Natural killer cell treated with Interleukin-12 subunit alpha and Interleukin-12 subunit beta and Interleukin-15 and Interleukin-18, amount 100 ng/mL, for 72 hours (primary cell): ENCODE measurements at regions not wholly inside any gene's neighbourhood (a gene's known extent, or its start where the extent isn't known, plus 50 kb on each side); places are given as distances from the start of the nearest gene placed in this dataset.

Source experiments
- ATAC-seq, 2 donors: fragments of 150-1000 bp; cut with Tn5 transposase in 1 of 2; sonication (Bioruptor Pico), chemical (Tn5 transposase) in 1 of 2; 2 replicates each; pipeline ENCODE4 v1.10.0; 2021
- DNase-seq: peaks from one replicate; pipeline ENCODE4 v3.0.0; 2022; ENCODE audit warnings: low spot score
- H3K27ac Mint-ChIP-seq, 2 donors: 1 replicate in 1 of 2; 2 replicates in 1 of 2; pipeline ENCODE4 v1.8.0; 2022; ENCODE audit warnings: mixed read lengths in 2 of 2, mild to moderate bottlenecking in 1 of 2, moderate library complexity in 1 of 2
- H3K27me3 Mint-ChIP-seq, 2 donors: 1 replicate in 1 of 2; 2 replicates in 1 of 2; pipeline ENCODE4 v1.8.0; 2022; ENCODE audit warnings: mixed read lengths in 2 of 2
- H3K36me3 Mint-ChIP-seq: one replicate; pipeline ENCODE4 v1.8.0; 2022; ENCODE audit warnings: mixed read lengths
- H3K4me1 Mint-ChIP-seq, 2 donors: 1 replicate in 1 of 2; 2 replicates in 1 of 2; pipeline ENCODE4 v1.8.0; 2022; ENCODE audit warnings: low read depth in 2 of 2, mixed read lengths in 2 of 2, mild to moderate bottlenecking in 1 of 2
- H3K4me3 Mint-ChIP-seq: one replicate; pipeline ENCODE4 v1.8.0; 2022; ENCODE audit warnings: mixed read lengths
- H3K9me3 Mint-ChIP-seq: 2 replicates; pipeline ENCODE4 v1.8.0; 2022; ENCODE audit warnings: mixed read lengths

DNA sequence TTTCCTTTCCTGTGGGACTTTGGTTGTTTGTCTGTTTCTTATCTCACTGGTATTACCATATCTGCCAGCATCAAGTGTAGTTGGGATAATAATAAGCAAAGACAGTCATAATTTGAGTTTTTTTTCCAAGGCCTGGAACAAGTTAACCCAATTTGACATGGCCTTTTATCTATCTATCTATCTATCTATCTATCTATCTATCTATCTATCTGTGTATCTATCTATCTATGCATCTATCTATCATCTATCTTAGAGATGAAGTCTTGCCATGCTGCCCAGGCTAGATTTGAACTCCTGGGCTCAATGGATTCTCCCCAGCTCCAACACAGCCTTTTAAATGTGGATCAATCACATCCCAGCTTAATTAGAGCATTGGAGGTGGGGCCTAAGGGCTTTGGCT lies 174.1 kb upstream of the CSF3R start:
- Mint-ChIP-seq H3K9me3 (no peaks in the 10 kb centered on the region), H3K4me3 (no peak overlapping the region), H3K4me1 (peaks cover 12 to 17% of the 10 kb centered on the region in 2 donors), H3K27me3 (peaks cover 31 to 53% of the 10 kb centered on the region in 2 donors), H3K36me3 (no peaks in the 10 kb centered on the region), H3K27ac (no peak overlapping the region)
- ATAC-seq (no peak), DNase-seq (no peak)

DNA sequence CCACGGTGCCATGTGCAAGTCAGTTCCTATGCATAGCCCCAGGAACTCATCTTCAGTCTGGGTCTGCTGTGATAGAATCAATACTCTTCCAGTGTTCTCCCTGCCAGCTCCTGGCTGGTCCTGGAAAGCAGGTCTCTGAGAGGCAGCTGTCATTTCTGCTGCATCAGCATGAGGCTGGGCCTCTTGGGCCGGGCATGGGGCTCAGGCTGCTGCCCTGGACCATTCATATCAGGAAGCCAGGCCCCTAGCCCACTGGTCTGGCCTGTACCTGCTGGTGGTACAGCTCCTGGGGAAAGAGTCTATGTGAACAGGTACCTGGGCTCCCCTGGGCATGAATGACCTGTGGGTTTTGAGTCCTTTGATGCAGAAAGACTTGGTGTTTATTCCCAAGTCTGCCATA lies 173.6 kb upstream of the CSF3R start:
- ATAC-seq, result no peak
- no peak overlapping the region for H3K4me3 Mint-ChIP-seq
- no peak for DNase-seq
- no peak overlapping the region for H3K27ac Mint-ChIP-seq
- H3K9me3 Mint-ChIP-seq, result no peaks in the 10 kb centered on the region
- H3K4me1 Mint-ChIP-seq, result peaks cover 14 to 18% of the 10 kb centered on the region in 2 donors
- H3K27me3 Mint-ChIP-seq, result peaks cover 34 to 54% of the 10 kb centered on the region in 2 donors
- no peaks in the 10 kb centered on the region for H3K36me3 Mint-ChIP-seq

GRCh38 chr1:36654586-36654985 lies 171.9 kb upstream of the CSF3R start:
- Mint-ChIP-seq H3K27ac (no peak overlapping the region), H3K27me3 (peaks cover 34 to 52% of the 10 kb centered on the region in 2 donors), H3K4me3 (no peak overlapping the region), H3K36me3 (no peaks in the 10 kb centered on the region), H3K9me3 (no peaks in the 10 kb centered on the region), H3K4me1 (peaks cover 23 to 25% of the 10 kb centered on the region in 2 donors)
- no peak for ATAC-seq
- no peak for DNase-seq

DNA sequence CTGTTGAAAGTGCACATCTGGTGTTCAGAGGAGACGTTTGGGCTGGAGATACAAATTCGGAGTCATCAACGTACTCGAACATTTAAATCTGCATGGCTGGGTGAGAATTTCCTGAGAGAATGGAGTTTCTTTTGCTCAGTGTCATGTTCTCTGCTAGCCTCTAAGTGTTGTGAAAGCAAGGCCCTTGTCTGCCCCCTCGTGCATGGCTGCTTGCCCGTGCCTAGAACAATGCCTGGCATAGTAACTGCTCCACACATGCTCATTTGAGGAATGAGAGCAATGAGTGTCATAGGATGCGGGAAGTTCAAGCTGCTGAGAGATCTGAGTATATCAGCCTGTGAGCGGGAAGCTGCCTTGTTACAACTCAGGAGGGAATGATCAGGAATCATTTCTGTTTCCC lies 171.1 kb upstream of the CSF3R start:
- Mint-ChIP-seq H3K9me3 (no peaks in the 10 kb centered on the region), H3K36me3 (no peaks in the 10 kb centered on the region), H3K4me3 (no peak overlapping the region), H3K27ac (no peak overlapping the region), H3K27me3 (peaks cover 31 to 45% of the 10 kb centered on the region in 2 donors), H3K4me1 (peaks cover 23 to 25% of the 10 kb centered on the region in 2 donors)
- no peak for ATAC-seq
- DNase-seq, result no peak

- Mint-ChIP-seq H3K4me3 (no peak overlapping the region), H3K36me3 (no peaks in the 10 kb centered on the region), H3K27me3 (peaks cover 38 to 50% of the 10 kb centered on the region in 2 donors), H3K4me1 (peaks cover 23 to 25% of the 10 kb centered on the region in 2 donors), H3K27ac (no peak overlapping the region), H3K9me3 (no peaks in the 10 kb centered on the region)
- ATAC-seq, result peak in 1 of 2 donors; percentile 34
- no peak for DNase-seq
Measured at GRCh38 chr1:36652586-36652985, 169.9 kb upstream of the CSF3R start.

DNA sequence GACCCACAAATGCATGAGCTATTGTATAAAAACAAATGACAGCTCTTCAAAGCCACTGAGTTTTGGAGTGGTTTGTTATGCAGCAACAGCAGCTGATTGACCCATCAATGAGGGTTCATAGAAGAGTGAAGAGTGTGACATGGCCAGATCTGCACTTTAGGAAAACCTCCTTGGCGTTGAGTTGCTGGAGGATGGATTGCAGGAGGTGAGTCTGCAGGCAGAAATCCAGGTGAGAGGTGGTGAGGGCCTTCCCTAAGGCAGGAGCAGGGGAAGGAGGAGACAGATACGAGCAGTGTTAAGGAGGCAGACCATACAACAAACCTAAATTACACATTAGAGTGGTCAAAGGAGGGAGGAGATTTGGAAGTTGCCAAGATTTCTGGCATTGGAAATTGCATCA lies 169.3 kb upstream of the CSF3R start:
- Mint-ChIP-seq H3K27me3 (peaks cover 38 to 48% of the 10 kb centered on the region in 2 donors), H3K36me3 (no peaks in the 10 kb centered on the region), H3K4me3 (no peak overlapping the region), H3K27ac (no peak overlapping the region), H3K4me1 (peaks cover 20 to 21% of the 10 kb centered on the region in 2 donors), H3K9me3 (no peaks in the 10 kb centered on the region)
- DNase-seq (no peak), ATAC-seq (no peak)

DNA sequence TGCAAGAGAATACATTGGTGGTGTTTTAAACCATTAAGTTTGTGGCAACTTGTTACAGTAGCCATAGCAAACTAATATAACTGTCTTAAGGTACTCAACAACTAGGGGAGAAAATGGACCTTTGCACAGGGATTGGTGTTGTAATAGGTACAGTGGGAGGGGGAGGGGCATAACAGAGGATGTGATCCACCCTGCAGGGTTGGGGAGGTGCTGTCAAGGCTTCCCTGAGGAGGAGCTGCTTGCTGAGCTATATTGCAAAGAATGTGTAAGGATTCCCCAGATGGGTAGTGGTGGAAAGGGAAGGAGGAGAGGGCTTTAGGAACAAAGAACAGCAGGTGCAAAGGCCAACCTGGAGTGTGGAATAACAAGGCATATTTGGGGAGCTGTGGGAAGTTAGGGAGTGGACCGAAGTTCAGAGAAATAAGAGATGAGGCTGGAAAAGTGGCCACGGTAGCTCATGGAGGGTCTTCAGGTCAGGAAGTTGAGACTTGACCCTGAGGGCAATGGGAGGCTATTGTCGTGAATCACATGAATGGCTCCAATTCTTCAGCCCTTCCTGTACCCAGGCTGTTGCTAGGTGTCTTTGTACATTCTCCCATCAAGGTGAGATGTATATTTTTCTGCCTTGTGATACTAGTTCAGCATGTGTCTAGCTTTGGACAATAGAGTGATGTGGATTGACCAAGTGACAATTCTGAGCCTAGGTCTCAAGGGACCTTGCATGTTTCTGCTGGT lies 168.6 kb upstream of the CSF3R start:
- H3K4me1 Mint-ChIP-seq, result peaks cover 18 to 20% of the 10 kb centered on the region in 2 donors
- H3K27me3 Mint-ChIP-seq, result peaks cover 38 to 44% of the 10 kb centered on the region in 2 donors
- H3K9me3 Mint-ChIP-seq, result no peaks in the 10 kb centered on the region
- ATAC-seq (no peak), DNase-seq (no peak)
- H3K27ac Mint-ChIP-seq, result no peak overlapping the region
- H3K36me3 Mint-ChIP-seq, result no peaks in the 10 kb centered on the region
- H3K4me3 Mint-ChIP-seq, result no peak overlapping the region

DNA sequence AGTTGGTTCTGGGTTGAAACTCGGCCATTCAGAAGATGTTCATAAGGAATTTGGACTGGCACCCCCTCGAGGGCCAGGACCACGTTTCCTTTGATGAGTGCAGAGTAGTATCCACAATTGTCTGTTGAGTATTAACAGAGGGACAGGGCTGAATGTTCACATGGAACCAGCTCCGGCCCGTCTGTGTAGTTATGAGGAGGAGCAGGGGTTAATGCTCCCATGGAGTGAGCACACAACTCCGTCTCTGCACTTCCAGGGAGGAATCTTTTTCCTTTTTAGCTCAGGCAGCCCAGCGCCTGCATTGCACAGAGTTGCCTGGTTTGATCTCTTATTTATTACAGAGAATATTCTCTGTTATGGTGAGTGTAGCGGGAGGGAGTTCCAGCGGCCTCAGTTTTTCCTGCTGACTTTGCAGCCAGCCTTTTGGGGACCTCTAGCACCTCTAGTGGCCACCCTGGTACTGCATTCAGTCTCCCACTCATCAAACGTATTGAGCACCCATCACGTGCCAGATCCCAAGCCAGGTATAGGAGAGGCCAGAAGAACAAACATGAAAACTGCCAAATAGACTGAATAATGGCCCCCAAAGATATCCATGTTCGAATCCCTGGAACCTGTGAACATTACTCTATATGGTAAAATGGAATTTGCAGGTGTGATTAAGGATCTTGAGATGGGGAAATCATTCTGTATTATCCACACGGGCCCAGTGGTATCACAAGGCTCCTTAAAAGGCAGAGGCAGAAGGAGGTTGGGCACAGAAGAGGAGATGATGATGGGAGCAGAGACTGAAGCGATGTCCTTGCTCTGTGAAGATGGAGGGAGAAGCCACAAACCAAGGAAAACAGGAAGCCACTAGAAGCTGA lies 167.7 kb upstream of the CSF3R start:
- Mint-ChIP-seq H3K36me3 (no peaks in the 10 kb centered on the region), H3K4me3 (no peak overlapping the region), H3K27ac (no peak overlapping the region), H3K4me1 (peaks cover 18 to 20% of the 10 kb centered on the region in 2 donors), H3K27me3 (peaks cover 37 to 44% of the 10 kb centered on the region in 2 donors), H3K9me3 (no peaks in the 10 kb centered on the region)
- peak in 1 of 2 donors; percentile 65 for ATAC-seq
- no peak for DNase-seq

DNA sequence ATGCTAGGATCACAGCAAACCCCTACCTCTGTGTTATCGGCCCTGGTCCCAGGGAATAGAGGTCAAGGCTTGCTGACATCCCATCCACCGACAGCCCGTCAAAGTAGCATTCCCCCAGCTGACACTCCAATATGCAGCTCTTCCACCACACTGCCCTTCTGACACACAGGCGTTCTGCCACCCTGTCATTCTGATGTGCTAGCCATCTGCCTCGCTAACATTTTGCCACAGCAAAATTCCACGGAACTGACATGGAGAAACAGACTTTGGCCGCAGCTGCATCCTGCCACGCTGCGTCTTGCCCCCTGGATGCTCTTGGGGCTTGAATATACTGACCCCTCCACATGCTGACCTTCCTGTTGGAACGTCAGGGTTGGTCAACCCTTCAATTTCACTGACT lies 163.2 kb upstream of the CSF3R start:
- H3K4me1 Mint-ChIP-seq, result peaks cover 5 to 6% of the 10 kb centered on the region in 2 donors
- no peaks in the 10 kb centered on the region for H3K36me3 Mint-ChIP-seq
- H3K9me3 Mint-ChIP-seq, result no peaks in the 10 kb centered on the region
- H3K4me3 Mint-ChIP-seq, result no peak overlapping the region
- H3K27ac Mint-ChIP-seq, result no peak overlapping the region
- no peak for DNase-seq
- no peak for ATAC-seq
- peaks cover 16 to 18% of the 10 kb centered on the region in 2 donors for H3K27me3 Mint-ChIP-seq

DNA sequence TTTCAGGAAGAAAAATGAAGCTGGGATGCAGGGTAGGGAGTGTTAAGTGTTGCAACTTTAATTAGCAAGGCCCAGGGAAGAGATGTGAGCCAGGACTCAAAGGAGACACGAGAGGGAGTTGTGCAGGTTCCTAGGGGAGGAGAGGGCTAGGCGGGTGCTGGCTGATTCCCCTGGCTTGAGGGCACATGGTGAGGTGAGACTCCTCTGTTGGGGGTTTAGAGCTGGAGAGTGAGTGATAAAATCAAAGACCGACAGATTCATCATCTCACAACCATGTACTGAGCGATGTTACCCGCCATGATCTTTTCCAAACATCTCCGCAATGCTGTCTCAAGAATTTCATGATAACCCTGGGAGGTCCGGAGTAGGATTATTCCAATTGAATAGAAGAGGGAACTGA lies 161.8 kb upstream of the CSF3R start:
- Mint-ChIP-seq H3K4me1 (no peaks in the 10 kb centered on the region), H3K36me3 (no peaks in the 10 kb centered on the region), H3K27me3 (peaks cover 12 to 16% of the 10 kb centered on the region in 2 donors), H3K9me3 (no peaks in the 10 kb centered on the region), H3K4me3 (no peak overlapping the region), H3K27ac (no peak overlapping the region)
- DNase-seq (no peak), ATAC-seq (no peak)

DNA sequence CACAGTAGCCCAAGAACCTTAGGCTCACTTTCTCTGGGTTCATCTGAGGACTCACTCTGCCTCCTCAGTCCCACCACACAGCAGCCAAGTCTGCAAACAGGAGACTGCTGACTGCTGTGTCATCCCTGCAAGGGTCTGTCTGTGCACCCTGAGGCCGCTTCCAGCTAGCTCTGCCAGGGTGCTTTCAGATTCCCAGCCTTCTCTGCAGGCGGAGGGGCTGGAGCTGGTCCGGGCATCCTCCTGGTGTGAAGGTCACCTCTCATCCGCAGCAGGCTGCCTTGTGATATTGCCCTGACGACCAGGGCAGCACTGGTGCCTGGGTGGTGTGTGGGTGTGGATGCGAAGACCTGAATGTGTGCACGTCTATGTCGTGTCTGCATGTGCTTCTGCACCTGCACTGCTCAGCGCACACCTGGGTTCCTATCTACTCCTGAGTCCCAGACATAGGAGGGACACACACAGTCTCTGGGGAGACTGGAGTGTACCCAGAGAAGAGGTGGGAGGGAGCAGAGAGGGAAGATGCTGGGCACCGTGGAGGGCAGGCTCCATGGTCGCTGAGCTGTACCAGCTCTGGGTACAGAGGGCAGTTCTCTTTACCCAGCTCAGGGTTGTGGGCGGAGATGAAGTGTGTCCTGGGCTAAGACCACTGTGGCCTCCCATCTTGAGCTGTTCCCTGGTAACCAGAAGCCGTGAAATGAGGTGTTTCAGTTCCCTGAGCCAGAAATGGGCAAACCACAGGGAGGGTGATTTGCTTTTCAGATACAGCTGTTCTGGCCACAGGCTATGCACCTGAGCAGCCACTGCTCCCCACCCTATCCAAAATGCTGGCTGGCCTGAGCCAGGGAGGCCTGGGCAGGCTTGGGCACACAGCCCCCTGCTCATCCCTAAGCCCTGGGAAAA lies 160.9 kb upstream of the CSF3R start:
- no peaks in the 10 kb centered on the region for H3K9me3 Mint-ChIP-seq
- no peak overlapping the region for H3K27ac Mint-ChIP-seq
- no peak overlapping the region for H3K4me3 Mint-ChIP-seq
- no peaks in the 10 kb centered on the region for H3K4me1 Mint-ChIP-seq
- H3K27me3 Mint-ChIP-seq, result peaks cover 19 to 22% of the 10 kb centered on the region in 2 donors
- no peaks in the 10 kb centered on the region for H3K36me3 Mint-ChIP-seq
- peak in 1 of 2 donors; percentile 16 for ATAC-seq
- no peak for DNase-seq

DNA sequence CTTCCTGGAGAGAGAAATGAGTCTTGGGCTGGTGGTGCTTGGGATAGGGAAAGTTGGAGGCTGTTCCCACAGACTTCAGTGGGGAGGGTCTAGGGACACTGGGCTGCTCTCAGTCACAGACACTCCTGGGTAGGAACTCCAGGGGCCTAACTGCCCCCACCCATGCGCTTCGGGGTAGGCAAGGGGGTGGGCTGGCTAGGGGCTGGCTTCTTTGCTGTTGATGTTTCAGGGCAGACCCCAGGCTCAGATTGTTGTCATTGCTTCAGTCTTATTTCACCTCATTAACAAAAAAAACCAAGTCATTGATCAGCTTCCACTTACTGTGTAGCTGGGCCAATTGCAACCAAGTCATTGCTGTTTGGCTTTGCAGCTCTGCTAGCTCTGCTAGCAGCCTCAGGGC lies 160.1 kb upstream of the CSF3R start:
- Mint-ChIP-seq H3K4me1 (no peaks in the 10 kb centered on the region), H3K36me3 (no peaks in the 10 kb centered on the region), H3K27ac (no peak overlapping the region), H3K9me3 (no peaks in the 10 kb centered on the region), H3K27me3 (peaks cover 13 to 15% of the 10 kb centered on the region in 2 donors), H3K4me3 (no peak overlapping the region)
- DNase-seq (no peak), ATAC-seq (no peak)

GRCh38 chr1:36641776-36642175 lies 159.1 kb upstream of the CSF3R start:
- ATAC-seq, result no peak
- Mint-ChIP-seq H3K4me1 (no peaks in the 10 kb centered on the region), H3K9me3 (no peaks in the 10 kb centered on the region), H3K36me3 (no peaks in the 10 kb centered on the region), H3K27ac (no peak overlapping the region), H3K4me3 (no peak overlapping the region), H3K27me3 (peaks cover 13 to 15% of the 10 kb centered on the region in 2 donors)
- DNase-seq, result no peak
